ENCODE measurements at regions not wholly inside any gene's neighbourhood (a gene's known extent, or its start where the extent isn't known, plus 50 kb on each side); places are given as distances from the start of the nearest gene placed in this dataset.

DNA sequence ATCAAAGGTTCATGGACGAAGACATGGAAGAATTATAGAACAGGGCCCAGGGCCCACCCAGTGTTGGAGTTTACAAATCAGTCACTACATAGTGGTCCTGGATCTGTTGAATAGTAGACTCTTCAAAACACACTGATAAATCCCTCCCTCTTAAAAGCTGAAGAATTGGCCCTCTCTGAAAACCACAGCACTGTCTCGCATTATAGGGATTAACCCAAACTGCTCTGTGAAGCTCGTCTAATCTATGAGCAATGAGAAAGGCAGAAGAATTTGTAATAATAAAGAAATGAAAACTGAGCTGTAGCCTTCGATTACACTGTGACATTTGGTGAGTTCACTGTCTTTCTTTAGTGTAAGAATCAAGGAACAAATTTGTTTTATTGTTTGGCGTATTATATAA is 92.5 kb upstream of the ZFP42 start:
- ATAC-seq (ENCODE audit: poor library complexity): no peak
- H3K27ac ChIP-seq (ENCODE audit: low read depth in 1 of 2, low read length in 2 of 2): no peak overlapping the region
- no peak overlapping the region for H3K27ac Mint-ChIP-seq
- H3K27me3 Mint-ChIP-seq: no peaks in the 10 kb centered on the region
- H3K9me3 Mint-ChIP-seq: peaks cover 12% of the 10 kb centered on the region
- H3K36me3 ChIP-seq (ENCODE audit: insufficient read depth, low read length): no peaks in the 10 kb centered on the region
- no peak overlapping the region for H3K4me3 ChIP-seq (ENCODE audit: low read length)
- POLR2A ChIA-PET: no interaction called here
- H3K36me3 Mint-ChIP-seq (ENCODE audit: low read depth): no peaks in the 10 kb centered on the region
- H3K27me3 ChIP-seq (ENCODE audit: control insufficient read depth in 1 of 2, insufficient read depth in 2 of 2, low read length in 2 of 2): no peaks in the 10 kb centered on the region
- intact Hi-C loops (cut with DNase I, micrococcal nuclease): no loop called here
- H3K9me3 ChIP-seq (ENCODE audit: control insufficient read depth in 1 of 2, insufficient read depth in 1 of 2, low read length in 2 of 2): peaks cover 5 to 6% of the 10 kb centered on the region in 2 experiments
- H3K4me1 ChIP-seq (ENCODE audit: insufficient read depth, low read length): no peaks in the 10 kb centered on the region
- no peak overlapping the region for H3K4me3 Mint-ChIP-seq
- TF ChIP-seq, protein P1, sequence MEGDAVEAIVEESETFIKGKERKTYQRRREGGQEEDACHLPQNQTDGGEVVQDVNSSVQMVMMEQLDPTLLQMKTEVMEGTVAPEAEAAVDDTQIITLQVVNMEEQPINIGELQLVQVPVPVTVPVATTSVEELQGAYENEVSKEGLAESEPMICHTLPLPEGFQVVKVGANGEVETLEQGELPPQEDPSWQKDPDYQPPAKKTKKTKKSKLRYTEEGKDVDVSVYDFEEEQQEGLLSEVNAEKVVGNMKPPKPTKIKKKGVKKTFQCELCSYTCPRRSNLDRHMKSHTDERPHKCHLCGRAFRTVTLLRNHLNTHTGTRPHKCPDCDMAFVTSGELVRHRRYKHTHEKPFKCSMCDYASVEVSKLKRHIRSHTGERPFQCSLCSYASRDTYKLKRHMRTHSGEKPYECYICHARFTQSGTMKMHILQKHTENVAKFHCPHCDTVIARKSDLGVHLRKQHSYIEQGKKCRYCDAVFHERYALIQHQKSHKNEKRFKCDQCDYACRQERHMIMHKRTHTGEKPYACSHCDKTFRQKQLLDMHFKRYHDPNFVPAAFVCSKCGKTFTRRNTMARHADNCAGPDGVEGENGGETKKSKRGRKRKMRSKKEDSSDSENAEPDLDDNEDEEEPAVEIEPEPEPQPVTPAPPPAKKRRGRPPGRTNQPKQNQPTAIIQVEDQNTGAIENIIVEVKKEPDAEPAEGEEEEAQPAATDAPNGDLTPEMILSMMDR (IDR thresholded peaks at IDR 0.05): no peak
- H3K4me1 Mint-ChIP-seq (ENCODE audit: low read depth): no peaks in the 10 kb centered on the region
- CTCF ChIA-PET: no interaction called here
- DNase-seq: no peak

DNA sequence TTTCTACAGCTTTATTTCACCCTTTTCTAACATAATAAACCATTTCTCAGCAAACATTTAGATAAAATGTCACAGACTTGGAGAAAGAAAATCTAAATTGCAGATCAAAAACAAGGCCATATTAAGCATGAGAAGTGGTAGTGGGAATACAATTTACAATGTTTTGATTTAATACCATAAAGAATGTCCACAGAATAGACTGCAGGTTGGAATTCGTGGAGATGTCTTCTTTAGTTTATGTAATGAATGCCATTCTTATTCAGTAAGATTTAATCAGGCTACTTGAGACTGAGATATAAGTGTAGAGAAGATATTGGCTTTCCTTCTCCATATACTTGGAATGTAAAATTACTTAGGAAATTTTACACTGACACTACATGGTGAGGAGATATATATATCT is 91.9 kb upstream of the ZFP42 start:
- H3K36me3 ChIP-seq (ENCODE audit: insufficient read depth, low read length): no peaks in the 10 kb centered on the region
- no peaks in the 10 kb centered on the region for H3K27me3 ChIP-seq (ENCODE audit: control insufficient read depth in 1 of 2, insufficient read depth in 2 of 2, low read length in 2 of 2)
- H3K9me3 Mint-ChIP-seq: peaks cover 12% of the 10 kb centered on the region
- ChIA-PET CTCF (no interaction called here), POLR2A (no interaction called here)
- DNase-seq (no peak), ATAC-seq (ENCODE audit: poor library complexity) (no peak)
- no peak overlapping the region for H3K4me3 Mint-ChIP-seq
- no peaks in the 10 kb centered on the region for H3K4me1 ChIP-seq (ENCODE audit: insufficient read depth, low read length)
- H3K4me1 Mint-ChIP-seq (ENCODE audit: low read depth): no peaks in the 10 kb centered on the region
- H3K27ac Mint-ChIP-seq: no peak overlapping the region
- intact Hi-C loops (cut with DNase I, micrococcal nuclease): no loop called here
- H3K27me3 Mint-ChIP-seq: no peaks in the 10 kb centered on the region
- no peak overlapping the region for H3K4me3 ChIP-seq (ENCODE audit: low read length)
- TF ChIP-seq, protein P1 (IDR thresholded peaks at IDR 0.05): no peak
- peaks cover 5 to 6% of the 10 kb centered on the region in 2 experiments for H3K9me3 ChIP-seq (ENCODE audit: control insufficient read depth in 1 of 2, insufficient read depth in 1 of 2, low read length in 2 of 2)
- no peak overlapping the region for H3K27ac ChIP-seq (ENCODE audit: low read depth in 1 of 2, low read length in 2 of 2)
- no peaks in the 10 kb centered on the region for H3K36me3 Mint-ChIP-seq (ENCODE audit: low read depth)

DNA sequence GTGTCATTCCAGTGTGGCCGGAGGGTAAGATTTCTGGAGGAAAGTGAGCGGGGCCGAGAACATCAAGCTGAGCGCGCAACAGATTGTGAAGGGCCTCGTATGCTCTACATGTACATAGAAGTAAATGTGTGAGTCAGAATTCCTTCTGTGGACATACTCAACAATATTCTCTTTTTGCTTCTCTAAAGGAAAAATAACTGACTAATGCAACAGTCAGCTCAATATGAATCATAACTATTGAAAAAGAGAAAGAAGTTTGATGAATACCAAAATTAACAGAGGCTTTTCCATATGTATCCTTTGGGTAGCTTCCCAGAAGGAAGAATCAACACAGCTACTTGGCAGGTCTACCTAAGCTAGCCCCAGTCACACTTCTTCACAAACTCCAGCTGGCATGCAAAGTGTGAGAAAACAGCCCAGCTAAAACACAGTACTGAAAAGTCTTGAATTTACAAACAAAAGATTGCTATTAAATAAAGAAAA is 87.5 kb upstream of the ZFP42 start:
- no peaks in the 10 kb centered on the region for H3K36me3 ChIP-seq (ENCODE audit: insufficient read depth, low read length)
- no peaks in the 10 kb centered on the region for H3K36me3 Mint-ChIP-seq (ENCODE audit: low read depth)
- TF ChIP-seq, protein P1 (IDR thresholded peaks at IDR 0.05): no peak
- POLR2A ChIA-PET: no interaction called here
- H3K4me1 Mint-ChIP-seq (ENCODE audit: low read depth): no peaks in the 10 kb centered on the region
- H3K4me3 Mint-ChIP-seq: no peak overlapping the region
- no peaks in the 10 kb centered on the region for H3K4me1 ChIP-seq (ENCODE audit: insufficient read depth, low read length)
- H3K27ac Mint-ChIP-seq: no peak overlapping the region
- H3K9me3 Mint-ChIP-seq: peaks cover 4% of the 10 kb centered on the region
- intact Hi-C loops (cut with DNase I, micrococcal nuclease): no loop called here
- no peak overlapping the region for H3K27ac ChIP-seq (ENCODE audit: low read depth in 1 of 2, low read length in 2 of 2)
- H3K27me3 ChIP-seq (ENCODE audit: control insufficient read depth in 1 of 2, insufficient read depth in 2 of 2, low read length in 2 of 2): no peaks in the 10 kb centered on the region
- no peak overlapping the region for H3K4me3 ChIP-seq (ENCODE audit: low read length)
- H3K27me3 Mint-ChIP-seq: no peaks in the 10 kb centered on the region
- DNase-seq (no peak), ATAC-seq (ENCODE audit: poor library complexity) (no peak)
- peaks cover 0 to 5% of the 10 kb centered on the region in 2 experiments for H3K9me3 ChIP-seq (ENCODE audit: control insufficient read depth in 1 of 2, insufficient read depth in 1 of 2, low read length in 2 of 2)
- CTCF ChIA-PET: no interaction called here
